ENCODE measurements at regions not wholly inside any gene's neighbourhood (a gene's known extent, or its start where the extent isn't known, plus 50 kb on each side); places are given as distances from the start of the nearest gene placed in this dataset.
A peak's percentile ranks its signal among the peaks of the same experiment; 100 is the strongest.

DNA sequence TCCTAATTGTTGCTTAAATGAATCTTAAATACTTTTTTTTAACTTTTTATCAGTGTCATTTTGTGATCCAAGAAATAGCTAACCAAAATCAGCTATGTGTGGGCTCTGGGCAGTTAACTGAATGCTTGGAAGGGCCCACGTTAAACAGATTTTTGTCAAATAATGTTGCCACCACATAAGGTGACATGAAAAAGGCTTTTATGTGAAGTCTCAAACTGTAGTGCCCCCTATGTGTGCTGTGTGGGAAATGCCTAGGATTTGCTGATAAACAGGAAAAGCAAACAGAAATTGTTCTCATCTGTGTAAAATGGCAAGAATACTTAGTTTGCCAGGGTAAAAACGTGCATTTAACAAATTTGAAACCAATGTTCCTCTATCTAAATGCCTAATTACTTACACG is 242.2 kb downstream of the ZNF516 start:
- peak; percentile 69 for DNase-seq

- DNase-seq = no peak
Observed at GRCh38 chr18:76252139-76252538, 242.9 kb downstream of the ZNF516 start.

GRCh38 chr18:76251691-76252090 is 243.4 kb downstream of the ZNF516 start:
- DNase-seq = no peak

DNA sequence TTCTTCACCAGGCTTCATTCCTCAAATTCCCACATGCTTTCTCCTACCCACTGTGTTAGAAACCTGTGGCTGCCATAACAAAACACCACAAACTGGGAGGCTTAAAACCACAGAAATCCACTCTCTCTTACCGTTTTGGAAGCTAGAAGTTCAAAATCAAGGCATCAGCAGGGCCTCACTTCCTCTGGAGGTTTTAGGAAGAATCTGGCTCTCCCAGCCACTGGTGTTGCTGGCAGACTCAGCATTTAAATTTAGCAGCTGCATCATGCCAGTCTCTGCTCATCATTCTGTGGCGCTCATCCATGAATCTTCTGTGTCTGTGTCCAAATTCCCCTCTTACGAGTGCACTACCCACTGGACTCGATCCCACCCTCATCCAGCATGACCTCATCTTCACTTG is 248.5 kb downstream of the ZNF516 start:
- DNase-seq = no peak

- no peak for DNase-seq
Observed at GRCh38 chr18:76234676-76235060, 260.4 kb downstream of the ZNF516 start.

DNA sequence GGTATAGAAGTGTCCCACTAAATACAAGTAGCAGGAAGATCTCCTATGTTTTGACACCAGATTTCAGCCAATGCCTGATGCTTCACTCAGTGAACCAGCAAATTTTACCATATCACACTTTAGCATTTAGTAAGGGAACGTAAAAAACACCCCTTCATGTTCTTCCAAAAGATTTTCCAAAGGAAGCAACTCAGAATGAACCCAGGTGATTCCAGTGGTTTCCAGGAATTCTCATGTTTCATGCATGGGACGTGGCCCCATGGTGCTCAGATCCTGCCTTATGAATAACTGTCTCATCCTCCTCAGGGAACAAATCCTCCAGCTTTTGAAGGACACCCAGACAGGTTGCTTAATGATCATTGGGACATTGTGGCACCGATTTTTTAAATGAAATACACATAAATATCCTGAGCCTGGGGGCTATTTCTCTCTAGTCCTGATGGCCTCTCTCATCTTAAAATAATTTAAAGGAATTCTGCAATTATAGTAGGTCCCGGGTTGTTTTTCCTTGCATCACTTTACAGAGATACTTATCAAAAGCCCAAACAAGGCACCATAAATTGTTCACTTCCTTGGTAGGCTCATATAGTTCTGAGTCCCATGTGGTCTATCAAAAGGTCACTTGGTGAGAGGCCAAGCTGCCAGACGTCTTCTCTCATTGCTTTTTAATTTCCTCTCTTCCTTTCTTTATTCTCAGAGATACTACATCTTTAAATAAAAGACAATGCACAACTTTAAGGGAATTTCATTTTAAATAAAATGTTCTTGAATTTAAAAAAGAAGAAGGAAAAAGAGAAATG is 261.0 kb downstream of the ZNF516 start:
- no peak for DNase-seq

- no peak for DNase-seq
Observed at GRCh38 chr18:76233406-76233805, 261.6 kb downstream of the ZNF516 start.

- DNase-seq = no peak
Observed at GRCh38 chr18:76232779-76233178, 262.3 kb downstream of the ZNF516 start.

DNA sequence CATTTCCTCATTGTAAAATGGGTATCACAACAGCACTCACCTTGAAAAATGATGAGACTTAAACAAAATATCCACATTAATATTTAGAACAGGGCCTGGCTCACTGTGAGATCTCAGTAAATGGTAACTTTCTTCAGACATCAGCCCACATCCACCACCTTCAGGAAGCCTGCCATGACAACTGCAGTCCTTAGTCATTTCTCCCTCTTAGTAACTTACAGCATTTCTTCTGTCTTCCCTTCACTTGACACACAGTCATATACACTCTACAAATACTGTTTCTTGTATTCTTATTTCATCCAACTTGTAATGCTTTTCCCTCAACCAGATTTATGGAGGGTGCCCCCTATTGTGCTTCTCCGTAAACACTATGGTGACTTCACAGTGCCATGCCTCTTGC is 263.0 kb downstream of the ZNF516 start:
- no peak for DNase-seq

DNA sequence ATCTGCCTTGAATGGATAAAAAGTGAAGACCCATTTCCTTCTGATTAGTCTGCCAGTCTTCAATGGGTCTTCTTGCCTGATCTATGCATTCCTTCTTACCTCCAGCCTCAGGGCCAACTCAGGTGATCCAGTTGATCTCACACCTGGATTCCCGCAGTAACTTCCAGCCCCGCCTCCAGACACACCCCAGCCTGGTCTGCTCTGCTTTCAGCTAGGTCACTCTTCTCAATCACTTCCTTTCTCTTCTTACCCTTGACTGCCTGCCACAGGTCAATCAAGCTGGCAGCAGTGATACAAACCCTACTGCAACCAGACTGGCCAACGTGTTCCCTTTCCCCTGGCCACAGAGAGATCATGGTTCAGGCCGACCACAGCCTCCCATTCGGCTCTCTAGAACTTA is 263.6 kb downstream of the ZNF516 start:
- DNase-seq = no peak

DNA sequence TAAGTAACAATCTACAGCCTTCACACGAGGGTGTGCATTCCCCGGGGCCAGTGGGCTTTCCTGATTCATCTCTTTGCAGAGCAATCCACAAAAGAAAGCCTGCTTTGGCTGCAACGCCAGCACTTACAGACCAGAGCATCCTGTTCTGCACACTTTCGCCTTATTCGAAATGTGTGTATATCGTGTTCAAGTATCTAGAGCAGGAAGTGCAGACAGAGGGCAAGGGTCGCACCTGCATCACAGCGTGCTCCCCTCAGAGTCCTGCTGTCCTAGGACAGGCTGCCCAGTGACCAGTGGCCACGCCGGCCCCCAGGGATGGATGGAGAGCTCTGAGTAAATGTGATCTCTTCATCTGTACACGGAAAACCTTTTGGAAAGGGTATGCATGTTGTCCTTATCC is 264.3 kb downstream of the ZNF516 start:
- no peak for DNase-seq

DNA sequence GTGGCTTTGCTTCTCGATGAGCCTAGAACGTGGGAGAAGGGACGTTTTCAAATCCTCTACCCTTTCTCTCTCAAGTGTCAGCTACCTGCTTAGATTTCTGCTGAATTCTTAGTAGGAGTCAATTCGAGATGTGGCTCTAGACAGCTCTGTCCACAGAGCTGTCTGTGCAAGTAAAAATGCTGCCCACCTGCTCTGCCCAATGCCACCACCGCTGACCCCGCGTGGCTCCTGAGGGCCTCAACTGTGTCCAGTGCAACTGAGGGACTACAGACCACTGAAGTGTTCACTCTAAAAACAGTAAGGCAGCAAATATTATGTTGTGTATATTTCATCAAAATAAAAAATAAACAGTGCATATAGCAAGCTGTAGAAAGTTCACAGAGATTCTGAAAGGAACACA is 266.3 kb downstream of the ZNF516 start:
- DNase-seq = no peak

- no peak for DNase-seq
Observed at GRCh38 chr18:76227759-76228158, 267.3 kb downstream of the ZNF516 start.

DNA sequence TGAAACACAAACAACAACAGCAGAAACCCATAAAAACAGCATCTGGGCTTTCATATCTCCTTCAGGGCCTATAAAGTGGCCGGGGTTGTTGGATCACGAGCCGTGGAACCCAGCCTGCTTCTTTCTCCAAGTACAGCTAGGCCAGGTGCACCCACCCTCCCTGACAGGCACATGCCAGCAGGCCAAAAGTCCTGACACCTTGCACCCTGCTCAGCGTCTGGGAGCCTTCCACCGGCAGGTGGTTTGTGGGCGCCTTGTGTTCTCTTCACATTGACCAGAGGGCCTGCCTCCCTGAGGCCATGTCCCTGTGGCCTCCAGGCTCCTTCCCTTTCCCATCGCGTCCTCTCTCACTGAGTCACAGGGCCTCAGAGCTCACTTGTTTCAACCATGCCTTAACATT is 271.6 kb downstream of the ZNF516 start:
- no peak for DNase-seq

GRCh38 chr18:76219023-76219422 is 276.0 kb downstream of the ZNF516 start:
- no peak for DNase-seq

DNA sequence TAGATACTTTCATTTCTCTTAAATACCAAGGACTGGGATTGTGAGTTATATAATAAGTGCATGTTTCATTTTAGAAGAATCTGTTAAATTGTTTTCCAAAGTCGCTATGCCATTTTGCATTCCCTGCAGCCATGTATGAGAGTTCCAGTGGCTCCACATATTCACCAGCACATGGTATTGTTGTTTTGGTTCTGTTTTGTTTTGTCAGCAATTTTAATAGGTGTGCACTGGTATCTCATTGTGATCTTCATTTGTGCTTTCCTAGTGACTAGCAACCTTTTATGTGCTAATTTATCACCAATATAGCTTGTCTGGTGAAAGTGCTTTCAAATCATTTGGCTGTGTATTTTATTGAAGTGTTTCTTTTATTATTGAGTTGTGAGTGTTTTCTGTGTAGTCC is 278.9 kb downstream of the ZNF516 start:
- no peak for DNase-seq

DNA sequence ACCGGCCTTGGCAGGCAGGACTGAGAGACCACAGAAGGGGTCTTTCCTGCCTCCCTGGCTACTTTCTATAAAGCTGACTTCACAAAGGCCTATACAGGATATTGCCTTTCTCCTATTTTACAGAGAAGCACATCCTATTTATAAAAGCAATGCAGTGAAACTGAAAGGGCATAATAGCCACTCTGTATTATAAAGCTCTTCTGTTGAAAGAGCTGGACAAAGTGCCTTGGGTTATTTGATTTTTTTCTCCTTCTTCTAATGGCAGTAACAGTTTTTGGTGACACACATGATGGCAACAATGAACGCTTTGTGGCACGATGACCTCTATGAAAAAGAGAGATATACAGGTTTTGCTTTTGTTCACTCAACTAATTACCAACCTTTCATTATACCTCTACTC is 281.1 kb downstream of the ZNF516 start:
- peak; percentile 72 for DNase-seq

DNA sequence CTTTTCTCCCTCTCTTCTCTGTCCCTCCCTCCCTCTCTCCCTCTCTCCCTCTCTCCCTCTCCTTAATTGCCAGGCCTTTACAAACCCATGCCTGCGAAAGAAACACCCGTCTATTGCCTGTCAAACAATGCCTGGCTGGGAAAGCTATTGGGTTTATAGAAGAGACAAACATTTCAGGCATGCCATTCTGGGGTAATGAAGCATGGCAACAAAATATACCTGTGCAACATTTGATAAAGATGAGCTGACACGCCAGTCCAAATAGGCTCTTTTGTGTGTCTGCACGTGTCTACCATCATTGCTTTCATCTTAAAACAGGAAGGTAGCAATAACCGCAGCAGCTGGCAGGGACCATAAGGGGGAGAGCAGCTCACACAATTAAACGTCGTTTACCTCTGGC is 282.1 kb downstream of the ZNF516 start:
- peak; percentile 99 for DNase-seq

DNA sequence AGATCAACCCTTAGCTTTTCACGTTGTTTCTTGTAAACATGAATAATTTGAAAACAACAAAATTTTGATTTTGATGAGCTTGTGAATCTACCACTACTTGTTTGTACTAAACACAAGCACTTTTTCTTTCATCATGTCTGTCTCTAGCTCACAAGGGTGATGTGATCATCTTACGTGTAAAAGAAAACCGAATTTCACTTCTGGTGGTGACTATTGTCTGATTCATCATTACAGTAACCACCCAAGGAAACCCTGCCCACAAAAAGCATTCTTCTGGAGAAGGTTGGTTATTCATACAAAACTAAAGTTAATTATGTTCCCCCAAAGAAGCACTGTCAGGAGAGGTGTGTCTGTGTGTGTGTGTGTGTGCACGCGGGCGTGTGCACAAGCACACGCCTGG is 285.4 kb downstream of the ZNF516 start:
- no peak for DNase-seq

DNA sequence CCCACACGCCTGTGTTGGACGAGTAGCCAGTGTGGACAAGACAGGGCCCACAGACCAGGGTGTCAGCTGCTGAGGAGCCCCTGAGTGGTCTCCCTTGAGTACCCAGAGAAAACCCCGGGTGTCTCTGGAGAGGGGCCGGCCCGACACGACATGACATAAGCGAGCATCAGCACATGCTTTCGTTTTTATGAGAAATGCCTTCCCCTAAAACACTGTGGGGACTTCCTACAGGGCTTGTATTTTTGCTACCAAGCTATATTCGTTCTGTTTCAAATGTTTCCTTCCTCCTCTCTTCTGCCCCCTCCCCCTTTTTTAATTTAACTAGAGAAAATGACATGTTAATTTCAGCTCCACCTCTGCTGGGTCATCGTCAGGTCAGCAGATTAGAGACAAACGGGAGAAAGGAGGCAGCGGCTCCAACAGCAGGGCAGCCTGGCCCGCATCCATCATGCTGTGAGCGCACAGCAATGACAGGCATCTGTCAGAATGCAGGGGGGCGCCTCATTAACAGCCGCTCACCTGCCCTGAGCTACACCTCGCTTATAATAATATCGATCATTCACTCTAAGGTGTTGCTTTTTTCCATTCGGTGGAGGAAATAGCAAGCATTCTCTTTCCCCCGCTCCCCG is 286.2 kb downstream of the ZNF516 start:
- no peak for DNase-seq

- peak; percentile 30 for DNase-seq
Observed at GRCh38 chr18:76205906-76206305, 289.1 kb downstream of the ZNF516 start.

GRCh38 chr18:76203552-76203951 is 291.5 kb downstream of the ZNF516 start:
- DNase-seq = no peak

GRCh38 chr18:76202322-76202721 is 292.7 kb downstream of the ZNF516 start:
- no peak for DNase-seq

DNA sequence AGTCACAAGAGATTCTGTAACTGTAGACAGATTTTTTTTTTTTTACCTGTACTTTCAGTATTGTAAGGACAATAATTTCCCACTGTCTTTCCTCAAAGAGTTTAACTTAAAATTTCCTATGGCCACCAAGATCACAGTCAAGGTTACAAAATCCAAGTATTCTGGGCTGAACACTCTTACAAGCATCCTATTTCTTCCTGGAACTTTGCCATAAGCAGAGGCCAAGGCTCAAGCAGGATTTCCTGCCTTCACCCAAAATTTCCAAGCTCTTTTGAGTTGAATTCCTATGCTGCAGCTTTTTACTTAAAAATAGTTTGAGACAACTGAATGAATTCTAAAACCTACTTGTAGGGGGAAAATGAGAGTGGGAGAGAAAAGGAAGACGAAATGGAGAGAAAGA is 299.4 kb downstream of the ZNF516 start:
- no peak for DNase-seq

DNA sequence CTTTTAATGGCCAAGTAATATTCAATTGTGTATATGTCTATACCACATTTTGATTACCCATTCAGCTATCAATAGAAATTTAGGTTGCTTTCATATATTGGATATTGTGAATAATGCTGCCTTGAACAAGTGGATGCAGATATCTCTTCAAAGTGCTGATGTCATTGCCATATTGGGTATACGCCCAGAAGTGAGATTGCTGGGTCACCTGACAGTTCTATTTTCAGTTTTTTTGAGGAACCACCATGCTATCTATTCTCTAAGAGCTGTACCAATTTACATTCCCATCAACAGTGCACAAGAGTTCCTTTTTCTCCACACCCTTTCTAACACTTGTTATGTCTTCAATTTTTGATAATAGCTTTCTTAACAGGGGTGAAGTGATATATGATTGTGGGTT is 306.9 kb downstream of the ZNF516 start:
- no peak for DNase-seq
